Fibroblast of lung (primary cell): ENCODE measurements at regions not wholly inside any gene's neighbourhood (a gene's known extent, or its start where the extent isn't known, plus 50 kb on each side); places are given as distances from the start of the nearest gene placed in this dataset.

Experiments used
- DNase-seq, 2 donors: peaks; one replicate each; pipeline versions ENCODE4 v3.0.0 to v3.0.0-alpha.2; 2010; ENCODE audit warnings: low read depth in 2 of 2
- H2AFZ ChIP-seq: 2 replicates; pipeline ENCODE4 v1.5.1; 2012; ENCODE audit warnings: low read length, control low read depth, inconsistent platforms
- H3K27ac ChIP-seq: 2 replicates; pipeline ENCODE4 v1.5.1; 2011; ENCODE audit warnings: low read length, control low read depth; ENCODE audit not compliant: insufficient read depth
- H3K27me3 ChIP-seq: 2 replicates; pipeline ENCODE4 v1.5.1; 2011; ENCODE audit warnings: mild to moderate bottlenecking, low read length; ENCODE audit not compliant: control insufficient read depth, insufficient read depth
- H3K36me3 ChIP-seq: 2 replicates; pipeline ENCODE4 v1.5.1; 2011; ENCODE audit warnings: low read length; ENCODE audit not compliant: control insufficient read depth, insufficient read depth
- H3K4me1 ChIP-seq: 2 replicates; pipeline ENCODE4 v1.5.1; 2011; ENCODE audit warnings: low read length; ENCODE audit not compliant: control insufficient read depth, insufficient read depth; ENCODE audit errors: extremely low read depth
- H3K4me2 ChIP-seq: 2 replicates; pipeline ENCODE4 v1.5.1; 2011; ENCODE audit warnings: low read length, control low read depth; ENCODE audit not compliant: insufficient read depth; ENCODE audit errors: extremely low read depth
- H3K4me3 ChIP-seq, 4 experiments: fragments of 200-600 bp in 1 of 4; sonication (generic) in 1 of 4; replicated peaks in 1 of 4; 2 replicates each; pipeline ENCODE4 v1.5.1; 2011 to 2016; ENCODE audit warnings: low read length in 4 of 4, low read depth in 3 of 4, mild to moderate bottlenecking in 3 of 4, control low read depth in 2 of 4, inconsistent platforms in 1 of 4, mixed read lengths in 1 of 4; ENCODE audit not compliant: insufficient read depth in 1 of 4; ENCODE audit errors: control extremely low read depth in 1 of 4
- H3K79me2 ChIP-seq: 2 replicates; pipeline ENCODE4 v1.5.1; 2012; ENCODE audit warnings: mild to moderate bottlenecking, low read length, inconsistent platforms; ENCODE audit not compliant: control insufficient read depth, insufficient read depth
- H3K9ac ChIP-seq: 2 replicates; pipeline ENCODE4 v1.5.1; 2011; ENCODE audit warnings: mild to moderate bottlenecking, low read length, control low read depth; ENCODE audit not compliant: insufficient read depth
- H3K9me3 ChIP-seq: 2 replicates; pipeline ENCODE4 v1.5.1; 2012; ENCODE audit warnings: low read depth, low read length; ENCODE audit not compliant: control insufficient read depth, insufficient read depth
- H4K20me1 ChIP-seq: 2 replicates; pipeline ENCODE4 v1.5.1; 2011; ENCODE audit warnings: low read length; ENCODE audit not compliant: control insufficient read depth, insufficient read depth; ENCODE audit errors: extremely low read depth
- EZH2 ChIP-seq: IDR thresholded peaks from 2 replicates; pipeline ENCODE4 v1.5.1; 2012; ENCODE audit warnings: low read length, control low read depth, mild to moderate bottlenecking; ENCODE audit errors: missing control alignments
- TF ChIP-seq, protein P1 (sequence below), 2 donors: IDR thresholded peaks in 1 of 2; conservative IDR thresholded peaks in 1 of 2; 1 replicate in 1 of 2; 2 replicates in 1 of 2; pipeline ENCODE4 v1.5.1; 2011 to 2012; ENCODE audit warnings: low read length in 2 of 2, control low read depth in 1 of 2, inconsistent platforms in 1 of 2, low read depth in 1 of 2, mild to moderate bottlenecking in 1 of 2

DNA sequence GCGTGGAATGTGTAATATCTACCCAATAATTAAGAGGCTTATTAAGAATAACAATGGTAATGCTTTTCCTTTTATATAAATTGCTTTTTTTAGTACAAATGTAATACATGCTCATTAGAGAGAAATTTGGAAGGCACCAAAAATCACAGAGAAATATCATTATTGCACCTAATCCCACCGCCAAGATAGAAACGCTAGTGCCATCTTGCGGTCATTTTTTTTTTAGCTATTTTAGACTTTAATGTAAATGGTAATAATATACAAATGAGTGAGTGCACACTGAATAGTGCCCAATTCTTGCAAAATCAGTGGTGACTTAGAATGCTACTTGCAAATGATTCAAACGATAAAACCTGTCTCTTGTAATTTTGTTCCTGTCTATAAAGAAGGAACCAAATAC lies 576.8 kb upstream of the TMEM132C start:
- Histone ChIP-seq H3K27me3 (no peaks in the 10 kb centered on the region), H3K36me3 (no peaks in the 10 kb centered on the region), H3K9me3 (no peaks in the 10 kb centered on the region), H3K4me1 (no peaks in the 10 kb centered on the region), H3K9ac (no peak overlapping the region), H3K79me2 (no peaks in the 10 kb centered on the region), H4K20me1 (no peaks in the 10 kb centered on the region), H3K27ac (no peak overlapping the region), H2AFZ (no peak overlapping the region), H3K4me2 (no peak overlapping the region), H3K4me3 (no peak overlapping the region)
- TF ChIP-seq, protein P1, sequence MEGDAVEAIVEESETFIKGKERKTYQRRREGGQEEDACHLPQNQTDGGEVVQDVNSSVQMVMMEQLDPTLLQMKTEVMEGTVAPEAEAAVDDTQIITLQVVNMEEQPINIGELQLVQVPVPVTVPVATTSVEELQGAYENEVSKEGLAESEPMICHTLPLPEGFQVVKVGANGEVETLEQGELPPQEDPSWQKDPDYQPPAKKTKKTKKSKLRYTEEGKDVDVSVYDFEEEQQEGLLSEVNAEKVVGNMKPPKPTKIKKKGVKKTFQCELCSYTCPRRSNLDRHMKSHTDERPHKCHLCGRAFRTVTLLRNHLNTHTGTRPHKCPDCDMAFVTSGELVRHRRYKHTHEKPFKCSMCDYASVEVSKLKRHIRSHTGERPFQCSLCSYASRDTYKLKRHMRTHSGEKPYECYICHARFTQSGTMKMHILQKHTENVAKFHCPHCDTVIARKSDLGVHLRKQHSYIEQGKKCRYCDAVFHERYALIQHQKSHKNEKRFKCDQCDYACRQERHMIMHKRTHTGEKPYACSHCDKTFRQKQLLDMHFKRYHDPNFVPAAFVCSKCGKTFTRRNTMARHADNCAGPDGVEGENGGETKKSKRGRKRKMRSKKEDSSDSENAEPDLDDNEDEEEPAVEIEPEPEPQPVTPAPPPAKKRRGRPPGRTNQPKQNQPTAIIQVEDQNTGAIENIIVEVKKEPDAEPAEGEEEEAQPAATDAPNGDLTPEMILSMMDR (conservative IDR thresholded peaks at IDR 0.05 in 1 of 2, IDR thresholded peaks at IDR 0.05 in 1 of 2; ENCODE audit: low read depth in 1 of 2, low read length in 2 of 2): peak in 1 of 2 donors; percentile 28
- TF ChIP-seq EZH2: no peak
- DNase-seq: no peak

DNA sequence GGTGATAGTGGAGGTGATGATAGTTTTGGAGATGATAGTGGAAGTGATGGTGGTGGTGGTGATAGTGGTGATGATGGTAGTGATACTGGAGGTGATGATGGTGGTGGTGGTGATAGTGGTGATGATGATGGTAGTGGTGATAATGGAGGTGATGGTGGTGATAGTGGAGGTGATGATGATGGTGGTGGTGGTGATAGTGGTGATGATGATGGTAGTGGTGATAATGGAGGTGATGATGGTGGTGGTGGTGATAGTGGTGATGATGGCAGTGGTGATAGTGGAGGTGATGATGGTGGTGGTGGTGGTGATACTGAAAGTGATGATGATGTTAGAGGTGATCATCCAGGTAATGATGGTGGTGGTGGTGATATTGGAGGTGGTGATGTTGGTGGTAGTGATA lies 570.0 kb upstream of the TMEM132C start:
- H3K9ac ChIP-seq: no peak overlapping the region
- H4K20me1 ChIP-seq: no peaks in the 10 kb centered on the region
- TF ChIP-seq EZH2: no peak
- TF ChIP-seq, protein P1 (conservative IDR thresholded peaks at IDR 0.05 in 1 of 2, IDR thresholded peaks at IDR 0.05 in 1 of 2; ENCODE audit: low read depth in 1 of 2, low read length in 2 of 2): no peak
- no peaks in the 10 kb centered on the region for H3K36me3 ChIP-seq
- no peak for DNase-seq
- H3K4me1 ChIP-seq: no peaks in the 10 kb centered on the region
- no peaks in the 10 kb centered on the region for H3K9me3 ChIP-seq
- no peaks in the 10 kb centered on the region for H3K27me3 ChIP-seq
- no peak overlapping the region for H3K4me3 ChIP-seq
- no peaks in the 10 kb centered on the region for H3K79me2 ChIP-seq
- no peak overlapping the region for H2AFZ ChIP-seq
- H3K27ac ChIP-seq: no peak overlapping the region
- no peak overlapping the region for H3K4me2 ChIP-seq

DNA sequence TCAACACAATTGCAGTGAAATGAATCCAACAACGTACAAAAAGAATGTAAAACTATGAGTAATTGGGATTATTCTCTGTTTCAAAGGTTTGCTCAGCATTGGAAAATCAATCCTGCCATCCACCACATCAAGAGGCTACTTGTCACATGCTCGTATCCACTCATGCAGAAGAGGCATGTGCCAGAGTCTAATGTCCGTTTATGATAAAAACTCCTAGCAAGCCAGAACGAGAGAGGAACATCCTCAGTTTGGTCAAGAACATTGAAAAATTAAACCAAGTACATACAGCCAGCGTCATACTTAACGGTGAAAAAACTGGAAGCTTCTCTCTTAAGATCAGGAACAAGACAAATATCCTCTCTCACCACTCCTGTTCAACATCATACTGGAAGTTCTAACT lies 563.9 kb upstream of the TMEM132C start:
- no peaks in the 10 kb centered on the region for H3K4me1 ChIP-seq
- no peak overlapping the region for H3K4me3 ChIP-seq
- no peak for TF ChIP-seq EZH2
- TF ChIP-seq, protein P1 (conservative IDR thresholded peaks at IDR 0.05 in 1 of 2, IDR thresholded peaks at IDR 0.05 in 1 of 2; ENCODE audit: low read depth in 1 of 2, low read length in 2 of 2): no peak
- H3K9ac ChIP-seq: no peak overlapping the region
- H4K20me1 ChIP-seq: no peaks in the 10 kb centered on the region
- H3K79me2 ChIP-seq: no peaks in the 10 kb centered on the region
- H3K9me3 ChIP-seq: no peaks in the 10 kb centered on the region
- no peak overlapping the region for H2AFZ ChIP-seq
- H3K27ac ChIP-seq: no peak overlapping the region
- no peaks in the 10 kb centered on the region for H3K36me3 ChIP-seq
- H3K4me2 ChIP-seq: no peak overlapping the region
- no peak for DNase-seq
- H3K27me3 ChIP-seq: no peaks in the 10 kb centered on the region
